Liver (tissue), 7 donors: ENCODE measurements at regions not wholly inside any gene's neighbourhood (a gene's known extent, or its start where the extent isn't known, plus 50 kb on each side); places are given as distances from the start of the nearest gene placed in this dataset.

Source experiments
- DNase-seq: peaks from one replicate; pipeline ENCODE4 v3.0.0-alpha.2; 2017; ENCODE audit warnings: low spot score
- H3K27ac ChIP-seq, 2 donors: one replicate each; pipeline ENCODE4 v1.7.0; 2013; ENCODE audit warnings: inconsistent platforms in 2 of 2, low read length in 2 of 2, control low read depth in 1 of 2, low read depth in 1 of 2, mild to moderate bottlenecking in 1 of 2
- H3K27me3 ChIP-seq, 4 donors: one replicate each; pipeline versions ENCODE4 v1.6.1 to v1.7.0; 2013; ENCODE audit warnings: low read length in 3 of 4, inconsistent platforms in 1 of 4, mild to moderate bottlenecking in 1 of 4, moderate library complexity in 1 of 4; ENCODE audit not compliant: control insufficient read depth in 4 of 4, insufficient read depth in 4 of 4
- H3K36me3 ChIP-seq, 4 donors: one replicate each; pipeline versions ENCODE4 v1.6.1 to v1.7.0; 2013; ENCODE audit warnings: low read length in 3 of 4, mild to moderate bottlenecking in 3 of 4, low read depth in 1 of 4, moderate library complexity in 1 of 4; ENCODE audit not compliant: control insufficient read depth in 4 of 4, insufficient read depth in 3 of 4
- H3K4me1 ChIP-seq, 4 donors: one replicate each; pipeline versions ENCODE4 v1.6.1 to v1.7.0; 2013; ENCODE audit warnings: low read length in 3 of 4, mild to moderate bottlenecking in 3 of 4, moderate library complexity in 1 of 4; ENCODE audit not compliant: control insufficient read depth in 4 of 4, insufficient read depth in 4 of 4
- H3K4me3 ChIP-seq, 3 donors: one replicate each; pipeline versions ENCODE4 v1.6.1 to v1.7.0; 2013; ENCODE audit warnings: low read length in 3 of 3, control low read depth in 1 of 3, low read depth in 1 of 3, mild to moderate bottlenecking in 1 of 3
- H3K9ac ChIP-seq, 2 donors: one replicate each; pipeline ENCODE4 v1.7.0; 2013; ENCODE audit warnings: low read length in 2 of 2, mild to moderate bottlenecking in 2 of 2, moderate library complexity in 2 of 2, control low read depth in 1 of 2, low read depth in 1 of 2
- H3K9me3 ChIP-seq, 4 donors: one replicate each; pipeline versions ENCODE4 v1.6.1 to v1.7.0; 2013; ENCODE audit warnings: low read length in 3 of 4; ENCODE audit not compliant: control insufficient read depth in 4 of 4
- ATF3 ChIP-seq: IDR thresholded peaks from 2 replicates; pipeline ENCODE4 v1.6.1; 2016; ENCODE audit warnings: antibody characterized with exemption
- CTCF ChIP-seq: fragments of 150-350 bp; IDR thresholded peaks from 2 replicates; pipeline ENCODE4 v1.5.1; 2017; ENCODE audit warnings: improper control_type of control experiment, low read depth, low read length; ENCODE audit not compliant: missing input control
- EGR1 ChIP-seq, 2 donors: IDR thresholded peaks; 2 replicates each; pipeline ENCODE4 v1.6.1; 2016 to 2018; ENCODE audit warnings: antibody characterized with exemption in 2 of 2, low read depth in 2 of 2
- FOXA1 ChIP-seq: IDR thresholded peaks from 2 replicates; pipeline ENCODE4 v1.6.1; 2016; ENCODE audit warnings: antibody characterized with exemption
- GABPA ChIP-seq, 2 donors: IDR thresholded peaks in 1 of 2; conservative IDR thresholded peaks in 1 of 2; 2 replicates each; pipeline ENCODE4 v1.6.1; 2016; ENCODE audit warnings: antibody characterized with exemption in 2 of 2, mild to moderate bottlenecking in 1 of 2, moderate library complexity in 1 of 2
- HNF4A ChIP-seq, 2 donors: conservative IDR thresholded peaks; 2 replicates each; pipeline ENCODE4 v1.6.1; 2016; ENCODE audit warnings: antibody characterized with exemption in 2 of 2, mild to moderate bottlenecking in 2 of 2
- HNF4G ChIP-seq: IDR thresholded peaks from 2 replicates; pipeline ENCODE4 v1.6.1; 2016; ENCODE audit warnings: antibody characterized with exemption
- JUND ChIP-seq, 2 donors: IDR thresholded peaks; 2 replicates each; pipeline ENCODE4 v1.6.1; 2016; ENCODE audit warnings: antibody characterized with exemption in 2 of 2
- MAX ChIP-seq: IDR thresholded peaks from 2 replicates; pipeline ENCODE4 v1.6.1; 2016; ENCODE audit warnings: antibody characterized with exemption
- NR2F2 ChIP-seq: IDR thresholded peaks from 2 replicates; pipeline ENCODE4 v1.6.1; 2016; ENCODE audit warnings: antibody characterized with exemption
- RAD21 ChIP-seq, 2 donors: IDR thresholded peaks; 2 replicates each; pipeline ENCODE4 v1.6.1; 2016; ENCODE audit warnings: antibody characterized with exemption in 2 of 2, mild to moderate bottlenecking in 2 of 2
- REST ChIP-seq: IDR thresholded peaks from 2 replicates; pipeline ENCODE4 v1.6.1; 2016; ENCODE audit warnings: antibody characterized with exemption, mild to moderate bottlenecking
- RXRA ChIP-seq, 2 donors: IDR thresholded peaks; 2 replicates each; pipeline ENCODE4 v1.6.1; 2017 to 2018; ENCODE audit warnings: antibody characterized with exemption in 2 of 2, mild to moderate bottlenecking in 1 of 2
- SP1 ChIP-seq: IDR thresholded peaks from 2 replicates; pipeline ENCODE4 v1.6.1; 2018; ENCODE audit warnings: antibody characterized with exemption, mild to moderate bottlenecking
- TAF1 ChIP-seq: conservative IDR thresholded peaks from 2 replicates; pipeline ENCODE4 v1.6.1; 2016; ENCODE audit warnings: antibody characterized with exemption, mild to moderate bottlenecking
- YY1 ChIP-seq: IDR thresholded peaks from 2 replicates; pipeline ENCODE4 v1.6.1; 2016; ENCODE audit warnings: antibody characterized with exemption, mild to moderate bottlenecking
- ZBTB33 ChIP-seq: IDR thresholded peaks from 2 replicates; pipeline ENCODE4 v1.6.1; 2016; ENCODE audit warnings: antibody characterized with exemption
- donor health status: healthy.
- donor health status: healthy.
- donor health status: healthy.
- donor health status: healthy.

- no peak for TF ChIP-seq CTCF
- no peak for TF ChIP-seq SP1
- TF ChIP-seq RAD21 (IDR thresholded peaks at IDR 0.05), result no peak
- TF ChIP-seq YY1, result no peak
Observed at GRCh38 chr4:116397714-116398113, 687.7 kb downstream of the TRAM1L1 start (continued).

GRCh38 chr4:116397291-116397690 lies 688.1 kb downstream of the TRAM1L1 start:
- Histone ChIP-seq H3K27me3 (no peaks in the 10 kb centered on the region), H3K36me3 (no peaks in the 10 kb centered on the region), H3K27ac (no peak overlapping the region), H3K9ac (no peak overlapping the region), H3K9me3 (no peaks in the 10 kb centered on the region), H3K4me3 (no peak overlapping the region), H3K4me1 (no peaks in the 10 kb centered on the region)
- no peak for DNase-seq
- TF ChIP-seq TAF1, result no peak
- TF ChIP-seq REST, result no peak
- no peak for TF ChIP-seq RAD21 (IDR thresholded peaks at IDR 0.05)
- no peak for TF ChIP-seq SP1
- TF ChIP-seq MAX, result no peak
- TF ChIP-seq CTCF, result no peak
- TF ChIP-seq FOXA1, result no peak
- TF ChIP-seq EGR1 (IDR thresholded peaks at IDR 0.05; ENCODE audit: low read depth in 2 of 2), result no peak
- no peak for TF ChIP-seq HNF4A (conservative IDR thresholded peaks at IDR 0.05)
- no peak for TF ChIP-seq ATF3
- no peak for TF ChIP-seq HNF4G
- no peak for TF ChIP-seq GABPA (IDR thresholded peaks at IDR 0.05 in 1 of 2, conservative IDR thresholded peaks at IDR 0.05 in 1 of 2)
- TF ChIP-seq RXRA (IDR thresholded peaks at IDR 0.05), result no peak
- no peak for TF ChIP-seq ZBTB33
- no peak for TF ChIP-seq JUND (IDR thresholded peaks at IDR 0.05)
- no peak for TF ChIP-seq NR2F2
